ENCODE measurements at regions not wholly inside any gene's neighbourhood (a gene's known extent, or its start where the extent isn't known, plus 50 kb on each side); places are given as distances from the start of the nearest gene placed in this dataset.

DNA sequence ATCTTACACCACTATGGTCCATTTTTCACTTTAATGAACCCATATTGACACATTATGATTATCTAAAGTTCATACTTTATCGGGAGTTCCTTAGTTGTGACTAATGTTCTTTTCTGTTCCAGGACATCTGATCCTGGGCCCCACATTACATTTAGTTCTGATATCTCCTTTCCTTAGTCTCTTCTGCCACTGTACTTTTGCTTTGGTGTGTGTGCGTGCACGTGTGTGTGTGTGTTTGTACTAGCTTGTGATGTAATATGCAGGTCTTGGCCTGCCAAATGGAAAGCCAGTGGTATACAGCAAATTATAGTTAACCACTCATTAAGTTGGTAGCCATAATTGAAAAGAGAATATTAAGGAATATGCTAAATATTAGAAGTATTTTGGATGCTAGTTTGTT, 88.0 kb downstream of the CDC42EP3 start:
- FAIRE-seq, result no peak
- Histone ChIP-seq H3K27me3 (ENCODE audit: control insufficient read depth in 3 of 3, insufficient read depth in 3 of 3, low read length in 3 of 3) (no peaks in the 10 kb centered on the region), H3K27ac (ENCODE audit: low read depth in 1 of 3, low read length in 2 of 3) (no peak overlapping the region), H3K4me3 (ENCODE audit: low read depth in 1 of 3, low read length in 3 of 3) (no peak overlapping the region), H3K36me3 (ENCODE audit: control insufficient read depth in 3 of 3, insufficient read depth in 2 of 3, low read depth in 1 of 3, low read length in 3 of 3) (no peaks in the 10 kb centered on the region), H3K4me1 (ENCODE audit: control insufficient read depth in 3 of 3, insufficient read depth in 2 of 3, low read depth in 1 of 3, low read length in 2 of 3) (peaks cover 0 to 3% (median 0%) of the 10 kb centered on the region in 3 donors), H3K9me3 (ENCODE audit: control insufficient read depth in 2 of 2, insufficient read depth in 1 of 2, low read depth in 1 of 2, low read length in 1 of 2) (no peaks in the 10 kb centered on the region)
- WGBS, 3 donors, result 65 to 90% (median 82%) methylated on average over 3 of the region's 3 CpGs
- no peak for DNase-seq

DNA sequence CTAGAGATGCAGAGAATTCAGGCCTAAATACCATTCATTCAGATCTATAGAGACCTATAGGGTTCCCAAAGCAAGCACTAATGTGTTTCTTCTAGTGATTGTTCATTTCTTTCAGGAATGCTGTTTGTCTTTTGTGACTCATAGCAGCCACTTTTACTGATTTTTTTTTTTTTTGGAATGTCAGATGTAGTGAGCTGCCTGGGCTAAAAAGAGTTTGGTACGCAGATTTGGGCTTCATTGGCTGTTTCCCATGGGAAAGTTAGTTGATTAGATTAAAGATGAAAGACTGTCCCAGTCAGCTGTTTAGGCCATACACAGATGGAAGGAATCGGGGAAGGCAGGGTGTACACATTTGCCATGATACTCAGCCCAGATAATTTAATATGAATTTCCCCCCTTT, 87.6 kb downstream of the CDC42EP3 start:
- Histone ChIP-seq H3K9me3 (ENCODE audit: control insufficient read depth in 2 of 2, insufficient read depth in 1 of 2, low read depth in 1 of 2, low read length in 1 of 2) (no peaks in the 10 kb centered on the region), H3K4me1 (ENCODE audit: control insufficient read depth in 3 of 3, insufficient read depth in 2 of 3, low read depth in 1 of 3, low read length in 2 of 3) (peaks cover 0 to 3% (median 0%) of the 10 kb centered on the region in 3 donors), H3K27me3 (ENCODE audit: control insufficient read depth in 3 of 3, insufficient read depth in 3 of 3, low read length in 3 of 3) (no peaks in the 10 kb centered on the region), H3K36me3 (ENCODE audit: control insufficient read depth in 3 of 3, insufficient read depth in 2 of 3, low read depth in 1 of 3, low read length in 3 of 3) (no peaks in the 10 kb centered on the region), H3K4me3 (ENCODE audit: low read depth in 1 of 3, low read length in 3 of 3) (no peak overlapping the region), H3K27ac (ENCODE audit: low read depth in 1 of 3, low read length in 2 of 3) (no peak overlapping the region)
- no peak for DNase-seq
- WGBS, 3 donors, result 75 to 83% (median 76%) methylated on average over 2 of the region's 2 CpGs
- FAIRE-seq, result no peak

DNA sequence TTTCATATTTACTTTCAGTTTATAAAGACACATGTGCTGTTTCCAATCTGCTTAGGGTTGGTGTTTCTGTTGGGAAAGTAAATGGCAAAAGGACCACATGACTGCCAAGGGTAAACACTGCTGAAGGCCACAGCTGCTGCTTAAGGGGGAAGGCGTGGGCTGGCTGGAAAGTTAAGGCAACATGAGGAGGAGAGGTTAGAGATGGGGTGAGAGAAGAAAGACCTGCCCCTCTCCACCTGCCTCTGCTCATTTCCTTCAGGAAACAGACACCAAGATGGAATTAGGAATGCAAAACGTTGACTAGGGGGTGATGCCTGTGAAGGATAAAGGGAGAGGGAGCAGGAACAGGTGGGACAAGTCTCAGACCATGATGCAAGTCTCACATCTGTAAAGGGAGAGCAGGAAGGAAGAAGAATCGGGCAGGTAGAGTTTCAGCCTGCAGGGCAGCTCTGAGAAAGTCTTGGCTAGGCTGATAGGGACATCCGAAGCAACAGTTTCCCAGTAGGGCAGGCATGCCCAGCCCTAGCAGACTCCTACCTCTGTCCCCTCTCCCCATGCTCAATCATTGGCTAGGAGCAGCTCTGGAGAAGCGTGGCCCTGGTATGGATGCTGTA, 86.0 kb downstream of the CDC42EP3 start:
- WGBS, 3 donors, result 40 to 49% (median 42%) methylated on average over 5 of the region's 5 CpGs
- peak; percentile 30 to 50 for DNase-seq
- Histone ChIP-seq H3K9me3 (ENCODE audit: control insufficient read depth in 2 of 2, insufficient read depth in 1 of 2, low read depth in 1 of 2, low read length in 1 of 2) (no peaks in the 10 kb centered on the region), H3K27ac (ENCODE audit: low read depth in 1 of 3, low read length in 2 of 3) (peak overlapping the region in 2 of 3 donors; percentile 13 to 77), H3K4me1 (ENCODE audit: control insufficient read depth in 3 of 3, insufficient read depth in 2 of 3, low read depth in 1 of 3, low read length in 2 of 3) (peaks cover 0 to 3% (median 0%) of the 10 kb centered on the region in 3 donors), H3K36me3 (ENCODE audit: control insufficient read depth in 3 of 3, insufficient read depth in 2 of 3, low read depth in 1 of 3, low read length in 3 of 3) (no peaks in the 10 kb centered on the region), H3K4me3 (ENCODE audit: low read depth in 1 of 3, low read length in 3 of 3) (no peak overlapping the region), H3K27me3 (ENCODE audit: control insufficient read depth in 3 of 3, insufficient read depth in 3 of 3, low read length in 3 of 3) (no peaks in the 10 kb centered on the region)
- FAIRE-seq, result no peak

DNA sequence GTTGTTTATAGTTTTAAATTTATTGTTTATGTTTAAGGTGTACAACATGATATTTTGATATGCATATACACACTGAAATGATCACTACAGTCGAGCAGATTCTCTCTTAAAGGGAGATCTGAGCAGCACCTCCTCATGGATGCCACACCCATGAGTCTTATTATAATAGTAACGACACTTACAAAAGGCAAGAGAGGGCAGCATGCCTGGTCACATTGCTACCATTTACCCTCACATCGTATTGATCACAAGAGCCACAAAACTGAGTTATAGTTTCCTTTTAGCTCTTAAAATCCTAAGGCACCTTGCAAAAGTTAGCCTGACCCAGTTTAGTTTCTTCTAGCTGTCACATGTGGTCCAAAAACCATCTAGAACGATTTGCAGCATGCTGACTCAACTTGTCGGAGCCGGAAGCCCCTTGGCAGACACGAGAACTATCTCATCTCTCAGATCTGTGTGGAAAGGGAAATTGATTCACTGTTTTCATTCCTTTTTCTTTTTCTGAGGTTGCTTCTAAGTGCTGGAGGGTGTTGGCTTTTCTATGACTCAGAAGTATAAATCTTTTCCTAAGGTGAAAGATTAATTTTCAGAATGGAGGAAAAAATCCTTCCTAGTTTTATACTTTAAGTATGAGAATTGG, 85.3 kb downstream of the CDC42EP3 start:
- no peak overlapping the region for H3K4me3 ChIP-seq (ENCODE audit: low read depth in 1 of 3, low read length in 3 of 3)
- peaks cover 0 to 3% (median 0%) of the 10 kb centered on the region in 3 donors for H3K4me1 ChIP-seq (ENCODE audit: control insufficient read depth in 3 of 3, insufficient read depth in 2 of 3, low read depth in 1 of 3, low read length in 2 of 3)
- H3K36me3 ChIP-seq (ENCODE audit: control insufficient read depth in 3 of 3, insufficient read depth in 2 of 3, low read depth in 1 of 3, low read length in 3 of 3), result no peaks in the 10 kb centered on the region
- DNase-seq (peak in 1 of 2 donors; percentile 43), FAIRE-seq (no peak)
- H3K27me3 ChIP-seq (ENCODE audit: control insufficient read depth in 3 of 3, insufficient read depth in 3 of 3, low read length in 3 of 3), result no peaks in the 10 kb centered on the region
- H3K9me3 ChIP-seq (ENCODE audit: control insufficient read depth in 2 of 2, insufficient read depth in 1 of 2, low read depth in 1 of 2, low read length in 1 of 2), result no peaks in the 10 kb centered on the region
- peak overlapping the region in 2 of 3 donors; percentile 32 to 77 for H3K27ac ChIP-seq (ENCODE audit: low read depth in 1 of 3, low read length in 2 of 3)
- 25 to 43% (median 40%) methylated on average over 7 of the region's 7 CpGs for WGBS, 3 donors

DNA sequence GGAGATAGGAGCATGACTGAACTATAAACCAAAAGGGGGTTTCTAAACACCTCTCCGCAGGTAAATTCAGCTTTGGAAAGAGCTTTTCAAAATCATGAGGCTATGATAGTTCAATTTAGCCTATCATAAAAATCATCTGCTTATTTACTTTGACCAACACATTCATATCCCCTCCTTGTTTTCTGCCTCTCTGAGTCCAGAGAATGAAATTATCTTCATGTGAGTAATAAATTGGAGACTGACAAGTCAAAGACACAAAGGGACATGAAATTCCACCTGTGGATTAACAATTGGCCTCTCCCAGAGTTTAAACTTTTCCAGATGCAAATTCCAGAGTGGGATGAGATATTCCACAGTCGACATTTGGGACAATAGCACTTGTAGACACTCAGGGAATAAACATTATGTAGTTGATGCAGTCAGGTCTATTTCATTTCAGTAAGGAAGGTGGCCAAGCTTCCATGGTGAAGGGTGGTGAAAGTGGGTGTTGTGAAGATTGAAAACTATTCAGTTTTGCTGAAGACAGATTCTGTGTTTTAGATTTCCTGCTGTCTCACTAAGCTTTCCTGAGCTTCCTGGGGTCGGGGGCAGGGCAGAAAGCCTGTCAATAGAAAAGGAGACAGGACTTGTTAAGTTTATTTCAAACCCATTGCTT, 84.7 kb downstream of the CDC42EP3 start:
- H3K4me1 ChIP-seq (ENCODE audit: control insufficient read depth in 3 of 3, insufficient read depth in 2 of 3, low read depth in 1 of 3, low read length in 2 of 3), result peaks cover 0 to 3% (median 0%) of the 10 kb centered on the region in 3 donors
- WGBS, 3 donors, result 55 to 69% (median 63%) methylated on average over 3 of the region's 3 CpGs
- no peaks in the 10 kb centered on the region for H3K9me3 ChIP-seq (ENCODE audit: control insufficient read depth in 2 of 2, insufficient read depth in 1 of 2, low read depth in 1 of 2, low read length in 1 of 2)
- FAIRE-seq (no peak), DNase-seq (no peak)
- H3K27me3 ChIP-seq (ENCODE audit: control insufficient read depth in 3 of 3, insufficient read depth in 3 of 3, low read length in 3 of 3), result no peaks in the 10 kb centered on the region
- H3K27ac ChIP-seq (ENCODE audit: low read depth in 1 of 3, low read length in 2 of 3), result peak overlapping the region in 2 of 3 donors; percentile 8 to 32
- no peaks in the 10 kb centered on the region for H3K36me3 ChIP-seq (ENCODE audit: control insufficient read depth in 3 of 3, insufficient read depth in 2 of 3, low read depth in 1 of 3, low read length in 3 of 3)
- H3K4me3 ChIP-seq (ENCODE audit: low read depth in 1 of 3, low read length in 3 of 3), result no peak overlapping the region

DNA sequence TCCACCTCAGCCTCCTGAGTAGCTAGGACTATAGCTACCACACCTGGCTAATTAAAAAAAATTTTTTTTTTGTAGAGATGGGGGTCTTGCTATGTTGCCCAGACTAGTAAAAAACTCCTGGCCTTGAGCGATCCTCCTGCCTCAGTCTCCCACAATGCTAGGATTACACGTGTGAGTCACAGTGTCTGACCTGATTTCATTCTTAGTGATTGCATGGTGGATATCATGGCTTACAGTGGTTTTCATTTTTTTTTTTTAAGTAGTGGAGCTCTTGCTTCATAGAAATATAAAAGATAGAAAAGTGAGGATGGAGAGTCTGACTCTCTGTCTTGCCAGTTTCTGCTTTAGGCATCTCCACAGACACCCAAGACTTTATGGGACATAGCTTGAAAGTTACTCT, 83.6 kb downstream of the CDC42EP3 start:
- no peaks in the 10 kb centered on the region for H3K36me3 ChIP-seq (ENCODE audit: control insufficient read depth in 3 of 3, insufficient read depth in 2 of 3, low read depth in 1 of 3, low read length in 3 of 3)
- FAIRE-seq (no peak), DNase-seq (no peak)
- H3K27ac ChIP-seq (ENCODE audit: low read depth in 1 of 3, low read length in 2 of 3), result no peak overlapping the region
- no peak overlapping the region for H3K4me3 ChIP-seq (ENCODE audit: low read depth in 1 of 3, low read length in 3 of 3)
- peaks cover 0 to 3% (median 0%) of the 10 kb centered on the region in 3 donors for H3K4me1 ChIP-seq (ENCODE audit: control insufficient read depth in 3 of 3, insufficient read depth in 2 of 3, low read depth in 1 of 3, low read length in 2 of 3)
- no peaks in the 10 kb centered on the region for H3K9me3 ChIP-seq (ENCODE audit: control insufficient read depth in 2 of 2, insufficient read depth in 1 of 2, low read depth in 1 of 2, low read length in 1 of 2)
- 88 to 91% (median 91%) methylated on average over 2 of the region's 2 CpGs for WGBS, 3 donors
- H3K27me3 ChIP-seq (ENCODE audit: control insufficient read depth in 3 of 3, insufficient read depth in 3 of 3, low read length in 3 of 3), result no peaks in the 10 kb centered on the region

DNA sequence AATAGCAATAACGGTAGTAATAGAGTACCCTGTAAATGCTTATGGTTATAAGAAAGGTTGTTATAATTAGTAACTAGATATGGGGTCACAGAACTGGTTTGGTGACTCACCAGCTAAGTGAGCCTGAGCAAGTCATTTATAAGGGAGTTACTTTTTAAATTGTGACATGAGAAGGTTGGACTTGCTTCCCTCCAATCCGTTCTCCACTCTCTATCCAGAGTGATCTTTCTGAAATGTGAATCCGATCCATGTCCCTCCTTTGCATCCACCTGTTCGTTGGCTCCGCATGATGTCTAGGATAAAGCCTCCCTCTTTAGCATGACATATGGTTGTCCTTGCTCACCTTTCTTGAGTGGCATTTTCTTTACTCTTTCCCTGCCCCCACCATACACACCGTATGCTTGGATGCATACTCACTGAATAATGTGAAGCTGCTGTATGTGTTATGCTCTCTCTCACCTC, 83.1 kb downstream of the CDC42EP3 start:
- WGBS, 3 donors, result 51 to 80% (median 64%) methylated on average over 6 of the region's 6 CpGs
- peak in 1 of 2 donors; percentile 27 for DNase-seq

DNA sequence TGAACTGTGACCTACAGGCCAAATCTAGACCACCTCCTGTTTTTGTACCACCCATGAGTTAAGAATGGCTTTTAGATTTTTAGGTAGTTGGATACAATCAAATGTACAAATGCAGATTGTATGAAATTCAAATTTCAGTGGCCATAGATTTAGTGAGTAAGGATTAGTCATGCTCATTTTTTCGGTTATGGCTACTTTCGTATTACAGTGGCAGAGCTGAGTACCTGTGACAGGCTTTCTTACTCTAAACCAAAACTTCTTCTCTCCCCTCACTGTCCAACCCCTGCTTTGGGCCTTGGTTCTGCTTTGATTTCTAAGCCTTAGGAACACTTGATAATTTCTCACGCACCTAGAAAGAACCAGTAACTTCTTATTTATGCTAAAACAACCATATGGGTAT, 82.1 kb downstream of the CDC42EP3 start:
- Histone ChIP-seq H3K9me3 (ENCODE audit: control insufficient read depth in 2 of 2, insufficient read depth in 1 of 2, low read depth in 1 of 2, low read length in 1 of 2) (peaks cover 0 to 6% of the 10 kb centered on the region in 2 donors), H3K36me3 (ENCODE audit: control insufficient read depth in 3 of 3, insufficient read depth in 2 of 3, low read depth in 1 of 3, low read length in 3 of 3) (no peaks in the 10 kb centered on the region), H3K4me1 (ENCODE audit: control insufficient read depth in 3 of 3, insufficient read depth in 2 of 3, low read depth in 1 of 3, low read length in 2 of 3) (no peaks in the 10 kb centered on the region), H3K27ac (ENCODE audit: low read depth in 1 of 3, low read length in 2 of 3) (no peak overlapping the region), H3K4me3 (ENCODE audit: low read depth in 1 of 3, low read length in 3 of 3) (no peak overlapping the region), H3K27me3 (ENCODE audit: control insufficient read depth in 3 of 3, insufficient read depth in 3 of 3, low read length in 3 of 3) (no peaks in the 10 kb centered on the region)
- WGBS, 3 donors, result 80 to 87% (median 81%) methylated on average over 3 of the region's 3 CpGs
- DNase-seq, result no peak
- no peak for FAIRE-seq

More for the DNA sequence above, 83.1 kb downstream of the CDC42EP3 start:
- peaks cover 0 to under 1% of the 10 kb centered on the region in 2 donors for H3K9me3 ChIP-seq (ENCODE audit: control insufficient read depth in 2 of 2, insufficient read depth in 1 of 2, low read depth in 1 of 2, low read length in 1 of 2)
- no peak for FAIRE-seq
- no peak overlapping the region for H3K4me3 ChIP-seq (ENCODE audit: low read depth in 1 of 3, low read length in 3 of 3)
- H3K27me3 ChIP-seq (ENCODE audit: control insufficient read depth in 3 of 3, insufficient read depth in 3 of 3, low read length in 3 of 3), result no peaks in the 10 kb centered on the region
- H3K27ac ChIP-seq (ENCODE audit: low read depth in 1 of 3, low read length in 2 of 3), result no peak overlapping the region
- H3K4me1 ChIP-seq (ENCODE audit: control insufficient read depth in 3 of 3, insufficient read depth in 2 of 3, low read depth in 1 of 3, low read length in 2 of 3), result peaks cover 0 to 2% (median 0%) of the 10 kb centered on the region in 3 donors
- H3K36me3 ChIP-seq (ENCODE audit: control insufficient read depth in 3 of 3, insufficient read depth in 2 of 3, low read depth in 1 of 3, low read length in 3 of 3), result no peaks in the 10 kb centered on the region
